Progenitor cell of endocrine pancreas (in vitro differentiated cells): ENCODE measurements at regions not wholly inside any gene's neighbourhood (a gene's known extent, or its start where the extent isn't known, plus 50 kb on each side); places are given as distances from the start of the nearest gene placed in this dataset.
"Not testable (repeated sequence)": the region's sequence is repeated elsewhere in the genome, so short reads cannot be mapped to it uniquely, and the experiment has no call there.

Experiments used
- DNase-seq: peaks from one replicate; pipeline ENCODE4 v3.0.0; 2021; ENCODE audit warnings: low spot score; ENCODE audit not compliant: unreplicated experiment
- H3K27ac Mint-ChIP-seq: 2 replicates; pipeline ENCODE4 v1.8.0; 2021; ENCODE audit warnings: mild to moderate bottlenecking, moderate library complexity, mixed read lengths
- H3K27me3 Mint-ChIP-seq: 2 replicates; pipeline ENCODE4 v1.8.0; 2021; ENCODE audit warnings: mixed read lengths
- H3K36me3 Mint-ChIP-seq: 2 replicates; pipeline ENCODE4 v1.8.0; 2022; ENCODE audit warnings: mixed read lengths; ENCODE audit not compliant: insufficient read depth
- H3K4me1 Mint-ChIP-seq: 2 replicates; pipeline ENCODE4 v1.8.0; 2021; ENCODE audit warnings: low read depth, mixed read lengths
- H3K4me3 Mint-ChIP-seq: 2 replicates; pipeline ENCODE4 v1.8.0; 2021; ENCODE audit warnings: low read depth, mild to moderate bottlenecking, moderate library complexity, mixed read lengths
- H3K9me3 Mint-ChIP-seq: 2 replicates; pipeline ENCODE4 v1.8.0; 2021; ENCODE audit warnings: low read depth, mixed read lengths
- CTCF ChIP-seq: fragments of 200-600 bp; sonication (generic); IDR thresholded peaks from one replicate; pipeline ENCODE4 v1.5.0; 2021; ENCODE audit warnings: antibody characterized with exemption, mild to moderate bottlenecking; ENCODE audit not compliant: unreplicated experiment

- TF ChIP-seq CTCF: no peak
- Mint-ChIP-seq H3K4me3 (no peak overlapping the region), H3K4me1 (peaks cover 4% of the 10 kb centered on the region), H3K27ac (no peak overlapping the region), H3K9me3 (no peaks in the 10 kb centered on the region), H3K27me3 (peaks cover 29% of the 10 kb centered on the region), H3K36me3 (no peaks in the 10 kb centered on the region)
- no peak for DNase-seq
These were observed 78.1 kb upstream of the RUNX3 start for GRCh38 chr1:25008192-25008485.

- not testable (repeated sequence) for H3K4me3 Mint-ChIP-seq, H3K27ac Mint-ChIP-seq, H3K9me3 Mint-ChIP-seq, H3K4me1 Mint-ChIP-seq, H3K36me3 Mint-ChIP-seq, DNase-seq
- peaks cover 29% of the 10 kb centered on the region for H3K27me3 Mint-ChIP-seq
These were observed 77.5 kb upstream of the RUNX3 start for GRCh38 chr1:25007390-25008191.

GRCh38 chr1:25006770-25007169 lies 76.7 kb upstream of the RUNX3 start:
- H3K36me3 Mint-ChIP-seq: no peaks in the 10 kb centered on the region
- H3K4me3 Mint-ChIP-seq: no peak overlapping the region
- peaks cover 2% of the 10 kb centered on the region for H3K4me1 Mint-ChIP-seq
- no peak for DNase-seq
- no peak for TF ChIP-seq CTCF
- no peak overlapping the region for H3K27ac Mint-ChIP-seq
- H3K9me3 Mint-ChIP-seq: no peaks in the 10 kb centered on the region
- peaks cover 24% of the 10 kb centered on the region for H3K27me3 Mint-ChIP-seq

- no peak overlapping the region for H3K4me3 Mint-ChIP-seq
- peaks cover 2% of the 10 kb centered on the region for H3K4me1 Mint-ChIP-seq
- no peak for DNase-seq
- H3K36me3 Mint-ChIP-seq: no peaks in the 10 kb centered on the region
- peaks cover 23% of the 10 kb centered on the region for H3K27me3 Mint-ChIP-seq
- H3K27ac Mint-ChIP-seq: no peak overlapping the region
- no peaks in the 10 kb centered on the region for H3K9me3 Mint-ChIP-seq
- TF ChIP-seq CTCF: no peak
These were observed 74.3 kb upstream of the RUNX3 start for GRCh38 chr1:25004355-25004754.

GRCh38 chr1:25003457-25004190 lies 73.5 kb upstream of the RUNX3 start:
- no peak overlapping the region for H3K27ac Mint-ChIP-seq
- no peak overlapping the region for H3K4me3 Mint-ChIP-seq
- no peaks in the 10 kb centered on the region for H3K9me3 Mint-ChIP-seq
- TF ChIP-seq CTCF: no peak
- DNase-seq: no peak
- peaks cover 23% of the 10 kb centered on the region for H3K27me3 Mint-ChIP-seq
- H3K36me3 Mint-ChIP-seq: no peaks in the 10 kb centered on the region
- H3K4me1 Mint-ChIP-seq: peaks cover 2% of the 10 kb centered on the region

- peaks cover 2% of the 10 kb centered on the region for H3K4me1 Mint-ChIP-seq
- H3K27me3 Mint-ChIP-seq: peaks cover 22% of the 10 kb centered on the region
- no peak overlapping the region for H3K4me3 Mint-ChIP-seq
- no peaks in the 10 kb centered on the region for H3K36me3 Mint-ChIP-seq
- no peak overlapping the region for H3K27ac Mint-ChIP-seq
- no peak for TF ChIP-seq CTCF
- no peaks in the 10 kb centered on the region for H3K9me3 Mint-ChIP-seq
- no peak for DNase-seq
These were observed 72.9 kb upstream of the RUNX3 start for GRCh38 chr1:25003000-25003399.
